ENCODE measurements at regions not wholly inside any gene's neighbourhood (a gene's known extent, or its start where the extent isn't known, plus 50 kb on each side); places are given as distances from the start of the nearest gene placed in this dataset.

GRCh38 chr6:87903323-87903722, 144.3 kb upstream of the SPACA1 start:
- no peaks in the 10 kb centered on the region for H3K36me3 ChIP-seq (ENCODE audit: insufficient read depth, low read length, poor library complexity, severe bottlenecking)
- DNase-seq (ENCODE audit: low spot score), result no peak
- BruUV-seq (replicated peaks), result no TSS peak
- intact Hi-C loops (cut with micrococcal nuclease; ENCODE audit: unreplicated experiment), result no loop called here
- H3K9me3 ChIP-seq (ENCODE audit: low read depth, low read length, poor library complexity, severe bottlenecking), result no peaks in the 10 kb centered on the region
- POLR2A ChIA-PET (ENCODE audit: low non-redundant PET), result no interaction called here
- no peak overlapping the region for H3K27ac ChIP-seq (ENCODE audit: low read depth, low read length, poor library complexity, severe bottlenecking)
- no peak overlapping the region for H3K4me3 ChIP-seq (ENCODE audit: low read depth, low read length, poor library complexity, severe bottlenecking)
- TF ChIP-seq EZH2 (IDR thresholded peaks at IDR 0.05; ENCODE audit: borderline replicate concordance, low read depth, low read length, poor library complexity, severe bottlenecking), result no peak
- no peak for TF ChIP-seq CTCF (conservative IDR thresholded peaks at IDR 0.05; ENCODE audit: low read depth, low read length)
- CTCF ChIA-PET, result no interaction called here
- no peaks in the 10 kb centered on the region for H3K27me3 ChIP-seq (replicated peaks; ENCODE audit: insufficient read depth, low read depth, low read length, poor library complexity)
- no peaks in the 10 kb centered on the region for H3K4me1 ChIP-seq (ENCODE audit: insufficient read depth, low read length, poor library complexity, severe bottlenecking)

GRCh38 chr6:87902383-87902782, 145.3 kb upstream of the SPACA1 start:
- Histone ChIP-seq H3K4me3 (ENCODE audit: low read depth, low read length, poor library complexity, severe bottlenecking) (no peak overlapping the region), H3K27me3 (replicated peaks; ENCODE audit: insufficient read depth, low read depth, low read length, poor library complexity) (no peaks in the 10 kb centered on the region), H3K27ac (ENCODE audit: low read depth, low read length, poor library complexity, severe bottlenecking) (no peak overlapping the region), H3K36me3 (ENCODE audit: insufficient read depth, low read length, poor library complexity, severe bottlenecking) (no peaks in the 10 kb centered on the region), H3K9me3 (ENCODE audit: low read depth, low read length, poor library complexity, severe bottlenecking) (no peaks in the 10 kb centered on the region), H3K4me1 (ENCODE audit: insufficient read depth, low read length, poor library complexity, severe bottlenecking) (no peaks in the 10 kb centered on the region)
- ChIA-PET CTCF (interaction anchor here (0.7 kb wide), 1 partner anchor 41 kb away, joined by 3 read pairs; no protein-coding TSS in a partner anchor), POLR2A (ENCODE audit: low non-redundant PET) (no interaction called here)
- DNase-seq (ENCODE audit: low spot score), result no peak
- intact Hi-C loops (cut with micrococcal nuclease; ENCODE audit: unreplicated experiment), result no loop called here
- BruUV-seq (replicated peaks), result no TSS peak
- no peak for TF ChIP-seq CTCF (conservative IDR thresholded peaks at IDR 0.05; ENCODE audit: low read depth, low read length)
- TF ChIP-seq EZH2 (IDR thresholded peaks at IDR 0.05; ENCODE audit: borderline replicate concordance, low read depth, low read length, poor library complexity, severe bottlenecking), result no peak

- no peaks in the 10 kb centered on the region for H3K27me3 ChIP-seq (replicated peaks; ENCODE audit: insufficient read depth, low read depth, low read length, poor library complexity)
- H3K36me3 ChIP-seq (ENCODE audit: insufficient read depth, low read length, poor library complexity, severe bottlenecking), result no peaks in the 10 kb centered on the region
- no peak overlapping the region for H3K27ac ChIP-seq (ENCODE audit: low read depth, low read length, poor library complexity, severe bottlenecking)
- BruUV-seq (replicated peaks), result no TSS peak
- TF ChIP-seq EZH2 (IDR thresholded peaks at IDR 0.05; ENCODE audit: borderline replicate concordance, low read depth, low read length, poor library complexity, severe bottlenecking) (no peak), CTCF (conservative IDR thresholded peaks at IDR 0.05; ENCODE audit: low read depth, low read length) (no peak)
- no peaks in the 10 kb centered on the region for H3K4me1 ChIP-seq (ENCODE audit: insufficient read depth, low read length, poor library complexity, severe bottlenecking)
- H3K4me3 ChIP-seq (ENCODE audit: low read depth, low read length, poor library complexity, severe bottlenecking), result no peak overlapping the region
- H3K9me3 ChIP-seq (ENCODE audit: low read depth, low read length, poor library complexity, severe bottlenecking), result no peaks in the 10 kb centered on the region
- ChIA-PET CTCF (no interaction called here), POLR2A (ENCODE audit: low non-redundant PET) (no interaction called here)
- intact Hi-C loops (cut with micrococcal nuclease; ENCODE audit: unreplicated experiment), result no loop called here
- DNase-seq (ENCODE audit: low spot score), result no peak
Observed at GRCh38 chr6:87901613-87902012, 146.0 kb upstream of the SPACA1 start.
